ENCODE measurements at regions not wholly inside any gene's neighbourhood (a gene's known extent, or its start where the extent isn't known, plus 50 kb on each side); places are given as distances from the start of the nearest gene placed in this dataset.

GRCh38 chr10:15436696-15437095, 65.6 kb upstream of the FAM171A1 start:
- Histone ChIP-seq H3K4me2 (ENCODE audit: low read length) (no peak overlapping the region), H3K4me3 (ENCODE audit: low read depth, low read length) (no peak overlapping the region)
- no peak for TF ChIP-seq CTCF (IDR thresholded peaks at IDR 0.05)

DNA sequence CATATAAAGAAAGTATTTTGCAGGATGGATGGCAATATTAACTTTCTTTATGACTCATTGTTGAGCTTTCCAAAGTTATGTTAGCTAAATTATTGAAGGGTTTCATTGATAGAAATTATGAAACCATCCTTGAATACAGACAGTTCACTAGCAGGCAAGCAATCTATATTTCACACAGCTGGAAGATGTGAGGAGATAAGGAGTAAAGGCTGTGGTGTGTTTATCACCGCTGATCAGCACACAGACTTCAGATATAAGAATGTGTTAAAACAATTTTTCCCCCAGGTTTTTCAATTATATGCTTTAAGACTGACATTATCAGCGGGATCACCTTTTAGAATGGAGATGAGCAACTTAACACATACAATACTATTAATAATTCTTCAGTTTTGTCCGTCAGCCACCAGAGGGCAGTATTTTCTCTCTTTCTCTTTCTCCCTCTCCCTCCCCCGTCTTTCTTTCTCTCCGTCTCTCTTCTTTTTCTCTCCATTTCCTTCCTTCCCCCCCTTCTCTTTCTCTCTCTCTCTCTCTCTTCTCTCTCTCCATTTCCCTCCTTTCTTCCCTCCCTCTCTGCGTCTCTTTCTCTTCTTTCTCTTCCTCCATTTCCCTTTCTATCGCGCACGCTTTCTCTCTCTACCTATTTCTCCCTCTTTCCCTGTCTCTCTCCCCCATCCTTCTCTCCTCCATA, 62.9 kb upstream of the FAM171A1 start:
- no peaks in the 10 kb centered on the region for H3K27me3 ChIP-seq (ENCODE audit: control insufficient read depth, insufficient read depth, low read length)
- H3K4me2 ChIP-seq (ENCODE audit: low read length): peak overlapping the region; percentile 59
- no peaks in the 10 kb centered on the region for H3K36me3 ChIP-seq (ENCODE audit: control insufficient read depth, insufficient read depth, low read length)
- peak; percentile 72 for TF ChIP-seq CTCF (IDR thresholded peaks at IDR 0.05)
- no peaks in the 10 kb centered on the region for H3K9me3 ChIP-seq (ENCODE audit: control insufficient read depth, low read length)
- no peak overlapping the region for H3K9ac ChIP-seq
- no peak overlapping the region for H3K27ac ChIP-seq
- peak overlapping the region; percentile 17 for H3K4me3 ChIP-seq (ENCODE audit: low read depth, low read length)
- peak overlapping the region; percentile 69 for H2AFZ ChIP-seq
- H3K79me2 ChIP-seq: no peaks in the 10 kb centered on the region
- H3K4me1 ChIP-seq: peaks cover 5% of the 10 kb centered on the region

More at GRCh38 chr10:15436696-15437095, 65.6 kb upstream of the FAM171A1 start:
- H3K27ac ChIP-seq: no peak overlapping the region
- peaks cover 4% of the 10 kb centered on the region for H3K4me1 ChIP-seq
- no peaks in the 10 kb centered on the region for H3K9me3 ChIP-seq (ENCODE audit: control insufficient read depth, low read length)
- no peaks in the 10 kb centered on the region for H3K79me2 ChIP-seq
- no peak overlapping the region for H3K9ac ChIP-seq
- H2AFZ ChIP-seq: no peak overlapping the region
- no peaks in the 10 kb centered on the region for H3K36me3 ChIP-seq (ENCODE audit: control insufficient read depth, insufficient read depth, low read length)
- no peaks in the 10 kb centered on the region for H3K27me3 ChIP-seq (ENCODE audit: control insufficient read depth, insufficient read depth, low read length)

DNA sequence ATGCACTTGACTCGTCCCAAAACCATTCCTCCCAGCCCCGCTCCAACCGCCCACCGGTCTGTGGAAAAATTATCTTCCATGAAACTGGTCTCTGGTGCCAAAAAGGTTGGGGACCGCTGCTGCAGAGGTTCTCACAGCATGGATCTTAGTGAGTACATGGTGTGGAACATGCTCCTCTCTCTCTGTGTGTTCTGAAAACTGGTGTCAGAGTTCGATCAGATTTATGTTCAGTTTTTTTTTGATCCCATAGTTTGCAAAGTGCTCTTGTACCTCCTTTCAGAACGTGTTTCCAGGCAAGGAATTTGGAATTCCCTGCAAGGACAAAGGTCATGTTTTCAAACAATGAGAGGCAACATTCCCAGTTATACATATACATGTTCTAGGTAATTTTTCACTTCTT, 61.2 kb upstream of the FAM171A1 start:
- H3K4me1 ChIP-seq: peaks cover 6% of the 10 kb centered on the region
- H3K36me3 ChIP-seq (ENCODE audit: control insufficient read depth, insufficient read depth, low read length): no peaks in the 10 kb centered on the region
- H3K4me2 ChIP-seq (ENCODE audit: low read length): no peak overlapping the region
- H3K27me3 ChIP-seq (ENCODE audit: control insufficient read depth, insufficient read depth, low read length): no peaks in the 10 kb centered on the region
- no peak overlapping the region for H3K27ac ChIP-seq
- H3K79me2 ChIP-seq: no peaks in the 10 kb centered on the region
- no peak overlapping the region for H3K4me3 ChIP-seq (ENCODE audit: low read depth, low read length)
- no peak overlapping the region for H3K9ac ChIP-seq
- no peaks in the 10 kb centered on the region for H3K9me3 ChIP-seq (ENCODE audit: control insufficient read depth, low read length)
- TF ChIP-seq CTCF (IDR thresholded peaks at IDR 0.05): no peak
- peak overlapping the region; percentile 4 for H2AFZ ChIP-seq

- no peaks in the 10 kb centered on the region for H3K36me3 ChIP-seq (ENCODE audit: control insufficient read depth, insufficient read depth, low read length)
- no peak overlapping the region for H3K4me2 ChIP-seq (ENCODE audit: low read length)
- H2AFZ ChIP-seq: peak overlapping the region; percentile 38
- H3K4me1 ChIP-seq: peaks cover 6% of the 10 kb centered on the region
- no peak overlapping the region for H3K4me3 ChIP-seq (ENCODE audit: low read depth, low read length)
- H3K9me3 ChIP-seq (ENCODE audit: control insufficient read depth, low read length): no peaks in the 10 kb centered on the region
- no peak overlapping the region for H3K27ac ChIP-seq
- no peak overlapping the region for H3K9ac ChIP-seq
- no peak for TF ChIP-seq CTCF (IDR thresholded peaks at IDR 0.05)
- no peaks in the 10 kb centered on the region for H3K27me3 ChIP-seq (ENCODE audit: control insufficient read depth, insufficient read depth, low read length)
- H3K79me2 ChIP-seq: no peaks in the 10 kb centered on the region
These were observed 60.1 kb upstream of the FAM171A1 start for GRCh38 chr10:15430969-15431771.
